T-helper 2 cell treated with Interferon-gamma antibody and Interleukin-4, amounts not matched to agents 100 ng/mL and 5 ng/mL, for 36 hours (primary cell): ENCODE measurements at regions not wholly inside any gene's neighbourhood (a gene's known extent, or its start where the extent isn't known, plus 50 kb on each side); places are given as distances from the start of the nearest gene placed in this dataset.
"Not testable (repeated sequence)": the region's sequence is repeated elsewhere in the genome, so short reads cannot be mapped to it uniquely, and the experiment has no call there.

Source experiments
- intact Hi-C: fragments of 100-400 bp; cut with micrococcal nuclease; formaldehyde crosslinking; loops from one replicate; pipeline ENCODE4 v1.15.1; 2023

- intact Hi-C loops = no loop called here
These were observed 1960.9 kb upstream of the DEFB115 start for GRCh38 chr20:29296256-29297230.

DNA sequence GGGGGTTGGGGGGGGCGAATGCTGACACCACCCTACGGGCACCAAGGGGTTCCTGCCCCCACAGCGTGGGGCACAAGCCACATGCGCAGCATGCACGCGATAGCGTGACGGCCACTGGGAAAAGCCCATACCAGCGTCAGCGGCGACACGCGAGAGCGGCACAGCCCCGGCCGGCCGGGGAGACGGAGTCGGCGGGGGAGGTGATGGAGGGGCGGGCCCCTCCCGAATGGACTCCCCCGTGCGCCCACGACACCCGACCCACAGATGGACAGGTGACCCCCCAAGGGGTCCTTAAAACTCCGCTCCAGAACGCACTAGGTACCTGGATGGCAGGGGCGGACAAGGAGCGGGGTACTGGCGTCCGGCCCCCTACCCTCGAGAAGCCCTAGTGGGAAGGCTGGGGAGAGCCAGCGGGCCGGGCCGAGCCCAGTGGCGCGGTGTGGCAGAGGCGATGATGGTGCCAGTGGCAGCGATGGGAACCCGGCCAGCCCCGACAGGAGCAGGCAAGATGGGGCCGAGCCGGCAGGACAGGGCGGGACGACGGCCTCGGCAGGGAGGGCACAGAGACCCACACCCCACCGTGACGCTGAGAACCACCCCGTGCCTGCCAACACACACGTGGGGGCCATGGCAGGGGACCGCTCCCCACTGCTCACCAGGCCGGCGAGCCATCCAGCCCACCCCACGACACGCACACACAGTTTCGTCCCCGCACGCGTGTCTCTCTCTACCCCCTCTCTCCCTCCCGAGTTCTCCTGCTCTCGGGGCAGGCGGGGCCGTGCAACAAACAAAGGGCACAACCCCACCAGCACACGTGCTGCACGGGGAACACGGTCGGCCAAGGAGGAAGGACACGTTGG lies 1959.8 kb upstream of the DEFB115 start:
- intact Hi-C loops = no loop called here

- intact Hi-C loops = no loop called here
These were observed 1959.2 kb upstream of the DEFB115 start for GRCh38 chr20:29298271-29298590.

DNA sequence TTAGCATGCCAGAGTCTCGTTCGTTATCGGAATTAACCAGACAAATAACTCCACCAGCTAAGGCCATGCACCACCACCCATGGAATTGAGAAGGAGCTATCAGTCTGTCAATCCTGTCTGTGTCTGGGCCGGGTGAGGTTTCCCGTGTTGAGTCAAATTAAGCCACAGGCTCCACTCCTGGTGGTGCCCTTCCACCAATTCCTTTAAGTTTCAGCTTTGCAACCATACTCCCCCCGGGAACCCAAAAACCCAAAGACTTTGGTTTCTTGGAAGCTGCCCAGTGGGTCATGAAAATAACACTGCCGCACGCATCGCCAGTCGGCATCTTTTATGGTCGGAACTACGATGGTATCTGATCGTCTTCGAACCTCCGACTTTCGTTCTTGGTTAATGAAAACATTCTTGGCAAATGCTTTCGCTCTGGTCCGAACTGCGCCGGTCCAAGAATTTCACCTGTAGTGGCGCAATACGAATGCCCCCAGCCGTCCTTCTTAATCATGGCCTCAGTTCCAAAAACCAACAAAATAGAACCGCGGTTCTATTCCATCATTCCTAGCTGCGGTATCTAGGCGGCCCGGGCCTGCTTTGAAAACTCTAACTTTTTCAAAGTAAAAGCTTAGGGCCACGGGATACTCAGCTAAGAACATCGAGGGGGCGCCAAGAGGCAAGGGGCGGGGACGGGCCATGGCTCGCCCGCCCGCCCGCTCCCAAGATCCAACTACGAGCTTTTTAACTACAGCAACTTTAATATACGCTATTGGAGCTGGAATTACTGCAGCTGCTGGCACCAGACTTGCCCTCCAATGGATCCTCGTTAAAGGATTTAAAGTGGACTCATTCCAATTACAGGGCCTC lies 1958.5 kb upstream of the DEFB115 start:
- intact Hi-C loops = no loop called here

DNA sequence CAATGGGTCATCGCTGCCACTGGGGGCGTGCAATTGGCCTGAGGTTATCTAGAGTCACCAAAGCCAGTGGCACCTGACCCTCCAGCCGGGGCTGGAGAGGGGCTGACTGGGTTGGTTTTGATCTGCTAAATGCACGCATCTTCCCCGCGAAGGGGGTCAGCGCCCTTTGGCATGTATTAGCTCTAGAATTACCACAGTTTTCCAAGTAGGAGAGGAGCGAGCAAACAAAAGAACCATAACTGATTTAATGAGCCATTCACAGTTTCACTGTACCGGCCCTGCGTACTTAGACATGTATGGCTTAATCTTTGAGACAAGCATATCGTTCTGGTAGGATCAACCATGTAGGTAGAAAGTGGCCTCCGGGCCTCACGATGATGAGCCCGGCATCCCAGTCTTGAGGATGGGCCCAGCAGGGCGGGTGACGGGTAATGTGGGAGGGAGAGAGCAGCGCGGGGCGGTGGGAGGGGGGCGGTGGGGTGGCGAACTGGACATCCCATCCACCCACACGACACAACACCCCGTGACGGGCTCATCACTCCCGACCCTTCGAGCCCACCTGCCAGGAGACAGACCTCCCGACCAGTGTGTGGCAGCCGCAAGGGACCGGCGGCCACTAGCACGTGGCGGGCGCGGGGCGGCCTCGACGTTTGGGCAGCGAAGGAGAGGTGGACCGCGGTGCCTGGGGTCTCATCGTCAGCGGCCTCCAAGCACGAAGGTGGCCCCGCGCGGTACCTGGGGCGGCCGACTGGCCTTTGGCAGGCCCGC lies 1957.5 kb upstream of the DEFB115 start:
- intact Hi-C loops = no loop called here

GRCh38 chr20:29300579-29301551 lies 1956.6 kb upstream of the DEFB115 start:
- intact Hi-C loops = no loop called here

- intact Hi-C loops = no loop called here
These were observed 1955.7 kb upstream of the DEFB115 start for GRCh38 chr20:29301624-29302259.

DNA sequence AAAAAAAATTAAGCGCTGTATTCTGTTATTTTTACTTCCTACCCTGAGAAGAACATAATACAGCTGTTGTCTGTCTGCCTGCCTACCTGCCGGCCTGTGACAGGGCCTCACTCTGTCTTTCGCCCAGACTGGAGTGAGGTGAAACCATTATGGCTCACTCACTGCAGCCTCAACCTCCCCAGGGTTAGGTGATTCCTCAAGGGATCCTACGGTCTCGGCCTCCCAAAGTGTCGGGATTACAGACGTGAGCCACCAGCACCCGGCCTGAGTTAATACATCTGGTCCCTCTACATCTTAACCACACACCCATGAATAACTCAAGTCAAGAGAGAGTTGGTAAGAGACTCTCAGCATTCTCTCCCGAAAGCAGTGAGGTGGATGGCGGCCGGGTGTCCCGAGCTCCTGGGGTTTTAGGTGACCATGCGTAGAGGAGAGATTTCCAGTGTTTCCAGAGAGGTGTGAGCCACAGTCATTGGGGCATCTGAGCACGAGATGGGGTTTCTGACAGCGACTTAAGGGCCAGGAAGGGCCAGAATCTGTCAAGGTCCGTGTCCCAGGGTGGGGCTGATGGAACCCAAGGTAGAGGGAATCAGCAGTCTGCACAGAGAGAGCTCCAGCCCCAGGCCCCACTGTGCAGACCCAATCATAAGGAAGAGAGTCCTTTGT lies 1954.4 kb upstream of the DEFB115 start:
- intact Hi-C loops = no loop called here

DNA sequence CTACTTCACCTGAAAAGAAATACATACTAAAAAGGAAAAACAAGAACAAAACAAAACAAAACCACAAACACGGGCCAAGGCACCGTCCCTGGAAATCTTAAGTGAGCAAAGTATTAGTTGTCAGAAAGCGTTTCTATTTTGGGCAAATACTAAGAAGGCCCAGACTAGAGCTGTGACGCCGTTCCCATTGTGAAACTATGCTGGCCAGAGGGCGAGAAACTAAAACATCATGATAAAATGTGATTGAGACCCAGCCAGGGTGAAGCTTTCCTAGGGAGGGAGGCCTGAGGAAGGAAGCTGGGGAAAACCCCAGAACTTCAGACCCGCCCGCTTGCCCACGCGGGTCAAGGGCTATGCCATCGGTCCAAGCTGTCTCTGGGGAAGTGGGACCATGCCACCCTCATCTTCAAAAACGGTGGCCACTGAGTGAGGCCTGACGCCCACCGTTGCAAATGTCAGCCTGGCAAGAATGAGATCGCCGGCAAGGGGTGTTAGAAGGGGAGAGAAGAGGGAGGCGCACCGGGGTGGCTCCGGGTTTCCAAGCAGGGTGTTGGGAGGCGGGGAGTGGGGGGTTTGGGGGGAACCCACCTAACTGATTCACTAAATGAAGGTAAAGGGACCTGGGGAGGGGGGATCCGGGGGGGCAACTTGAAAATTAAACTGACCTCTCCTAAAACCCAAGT lies 1950.9 kb upstream of the DEFB115 start:
- intact Hi-C loops = no loop called here

DNA sequence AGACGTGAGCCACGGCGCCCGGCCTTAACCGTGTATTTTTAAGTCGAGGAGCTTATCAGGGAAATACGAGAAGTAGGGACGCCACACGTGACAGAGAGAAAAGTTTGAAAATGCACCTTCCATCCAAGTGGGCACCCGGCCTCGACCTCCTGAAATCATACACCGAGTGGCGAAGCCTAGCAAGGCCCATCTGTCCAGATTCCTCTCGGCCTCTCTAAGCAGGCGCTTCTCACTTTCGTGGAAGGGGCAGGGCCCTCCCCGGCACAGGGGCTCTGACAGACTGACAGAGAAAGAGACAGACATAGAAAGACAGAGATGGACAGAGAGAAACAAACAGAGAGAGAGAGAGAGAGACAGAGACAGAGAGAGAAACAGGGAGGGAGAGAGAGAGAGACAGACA lies 1950.0 kb upstream of the DEFB115 start:
- intact Hi-C loops = not testable (repeated sequence)

GRCh38 chr20:29308956-29309355 lies 1948.5 kb upstream of the DEFB115 start:
- intact Hi-C loops = not testable (repeated sequence)

DNA sequence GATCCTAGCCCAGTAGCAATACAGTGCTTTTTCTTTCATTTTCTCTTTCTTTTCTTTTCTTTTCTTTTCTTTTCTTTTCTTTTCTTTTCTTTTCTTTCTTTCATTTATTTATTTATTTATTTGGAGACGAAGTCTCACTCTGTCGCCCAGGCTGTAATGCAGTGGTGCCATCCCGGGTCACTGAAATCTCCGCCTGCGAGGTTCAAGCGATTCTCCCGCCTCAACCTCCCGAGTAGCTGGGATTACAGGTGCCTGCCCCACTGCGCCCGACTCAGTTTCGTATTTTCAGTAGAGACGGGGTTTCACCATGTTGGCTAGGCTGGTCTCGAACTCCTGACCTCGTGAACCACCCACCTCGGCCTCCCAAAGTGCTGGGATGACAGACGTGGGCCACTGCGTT lies 1948.0 kb upstream of the DEFB115 start:
- intact Hi-C loops = not testable (repeated sequence)

- intact Hi-C loops = not testable (repeated sequence)
These were observed 1946.4 kb upstream of the DEFB115 start for GRCh38 chr20:29311046-29311445.

- intact Hi-C loops = not testable (repeated sequence)
These were observed 1944.8 kb upstream of the DEFB115 start for GRCh38 chr20:29312679-29313078.

DNA sequence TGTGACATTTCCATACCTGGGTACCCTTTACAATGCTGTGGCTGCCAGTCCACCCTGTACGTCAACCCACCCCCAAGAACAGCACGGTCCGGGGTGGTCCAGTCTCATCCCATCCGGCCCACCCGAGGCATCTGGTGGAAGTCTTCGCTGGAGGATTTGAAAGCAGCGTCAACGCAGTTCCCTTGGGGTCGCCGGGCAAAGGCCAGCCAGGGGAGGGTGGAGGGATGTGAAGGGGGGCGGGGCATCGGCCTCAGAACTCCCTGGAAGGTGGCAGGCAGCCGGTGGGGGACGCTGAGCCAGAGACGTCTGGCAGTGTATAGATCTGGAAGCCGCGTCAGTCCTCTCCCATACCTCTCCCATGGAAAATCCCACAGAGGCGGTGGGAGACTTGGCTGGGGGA lies 1944.0 kb upstream of the DEFB115 start:
- intact Hi-C loops = no loop called here

DNA sequence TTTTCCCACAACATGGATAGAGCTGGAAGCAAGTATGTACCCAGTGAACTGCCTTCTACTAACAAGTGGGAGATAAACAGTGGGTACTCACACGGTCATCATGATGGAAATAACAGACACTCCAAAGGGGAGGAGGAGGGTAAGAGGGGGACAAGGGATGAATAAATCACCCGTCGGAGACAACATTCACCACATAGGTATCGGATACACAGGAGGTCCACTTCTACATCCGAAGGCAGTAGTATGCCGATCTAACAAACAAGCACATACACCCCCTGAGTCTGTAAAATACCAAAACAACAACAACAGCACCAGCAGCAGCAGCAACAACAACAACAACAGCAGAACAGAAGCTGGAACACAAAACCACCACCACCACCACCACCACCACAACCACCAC lies 1943.2 kb upstream of the DEFB115 start:
- intact Hi-C loops = no loop called here

DNA sequence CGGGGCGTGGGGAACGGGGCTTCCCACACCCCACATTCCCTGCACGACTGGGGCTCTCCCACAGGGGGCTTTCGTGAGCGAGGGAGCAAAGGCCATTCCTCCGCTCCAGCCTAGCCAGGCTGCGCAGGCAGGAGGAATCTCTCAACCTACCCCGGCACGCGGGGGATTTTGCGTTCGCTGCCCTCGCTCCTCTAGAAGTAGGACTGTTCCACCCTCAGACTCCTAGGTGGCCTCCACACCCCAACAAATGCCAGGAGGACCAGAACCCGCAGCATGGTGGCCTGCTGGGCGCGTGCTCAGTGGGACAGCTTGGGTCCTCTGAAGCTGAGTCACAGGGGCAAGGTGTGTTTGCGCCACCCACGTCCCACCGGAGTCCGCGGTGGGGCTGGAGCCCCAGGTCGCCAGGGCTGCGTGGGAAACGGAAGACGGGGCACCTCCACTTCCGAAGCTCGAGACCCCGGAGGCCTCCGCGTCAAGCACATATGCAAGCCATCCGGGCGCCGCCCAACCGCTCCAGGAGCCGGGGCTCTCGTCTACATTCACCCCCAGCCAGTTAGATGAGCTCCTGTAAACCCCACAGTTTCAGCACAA lies 1938.5 kb upstream of the DEFB115 start:
- intact Hi-C loops = no loop called here
